ENCODE measurements at regions not wholly inside any gene's neighbourhood (a gene's known extent, or its start where the extent isn't known, plus 50 kb on each side); places are given as distances from the start of the nearest gene placed in this dataset.
"Not testable (repeated sequence)": the region's sequence is repeated elsewhere in the genome, so short reads cannot be mapped to it uniquely, and the experiment has no call there.

DNA sequence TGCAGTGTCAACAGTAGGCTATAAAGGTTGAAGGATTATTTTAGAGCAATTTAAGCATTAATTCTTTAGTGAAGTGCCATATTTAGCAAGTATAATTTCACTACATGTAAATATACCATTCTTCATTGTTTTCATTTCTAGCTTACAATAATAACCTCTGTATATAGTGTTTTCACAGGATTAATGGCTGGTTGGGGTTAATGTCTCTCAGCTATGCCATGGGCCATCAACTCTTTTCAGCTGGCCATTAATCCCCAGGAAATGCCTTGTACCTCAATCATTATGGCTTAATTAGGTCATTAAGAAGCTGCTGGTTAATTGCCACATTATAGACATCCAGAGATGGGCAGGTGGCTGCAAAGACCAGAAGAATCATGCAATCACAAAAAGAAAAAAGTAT is 715.1 kb downstream of the MAT2B start:
- no peak overlapping the region for H3K4me3 ChIP-seq (ENCODE audit: low read length)
- DNase-seq (ENCODE audit: low read depth, low spot score) = no peak

DNA sequence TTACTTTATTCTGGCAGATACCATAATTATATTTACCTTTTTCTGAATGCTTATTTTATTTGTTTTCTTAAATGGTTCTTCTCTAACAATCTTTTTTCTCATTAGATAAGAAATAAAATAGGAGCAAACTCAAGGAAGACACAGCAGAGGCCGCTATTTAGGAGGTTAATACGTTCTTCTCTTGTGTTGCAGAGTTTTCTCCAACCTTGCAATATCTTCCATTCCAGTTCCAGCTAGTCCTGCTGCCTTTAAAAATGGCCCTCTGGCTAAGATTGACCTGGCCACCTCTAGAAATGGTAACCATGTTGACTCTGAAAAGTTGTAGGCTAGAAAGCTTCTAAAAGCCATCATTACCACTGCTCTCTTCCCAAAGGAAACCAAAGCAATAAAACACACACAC is 718.8 kb downstream of the MAT2B start:
- no peaks in the 10 kb centered on the region for H3K36me3 ChIP-seq (ENCODE audit: control insufficient read depth, insufficient read depth, low read length)
- H3K4me1 ChIP-seq (ENCODE audit: control insufficient read depth, insufficient read depth, low read length) = no peaks in the 10 kb centered on the region
- no CpG with 5 or more reads among the region's 2 CpGs for WGBS (ENCODE audit: insufficient coverage, insufficient read length)
- H3K9me3 ChIP-seq (ENCODE audit: control insufficient read depth, insufficient read depth, low read length) = no peaks in the 10 kb centered on the region
- H3K27me3 ChIP-seq (ENCODE audit: control insufficient read depth, insufficient read depth, low read length) = no peaks in the 10 kb centered on the region
- H3K4me3 ChIP-seq (ENCODE audit: low read length) = no peak overlapping the region
- H3K27ac ChIP-seq (ENCODE audit: low read length) = no peak overlapping the region
- DNase-seq (ENCODE audit: low read depth, low spot score) = no peak

More for the DNA sequence above, 715.1 kb downstream of the MAT2B start:
- Histone ChIP-seq H3K36me3 (ENCODE audit: control insufficient read depth, insufficient read depth, low read length) (no peaks in the 10 kb centered on the region), H3K9me3 (ENCODE audit: control insufficient read depth, insufficient read depth, low read length) (no peaks in the 10 kb centered on the region), H3K27me3 (ENCODE audit: control insufficient read depth, insufficient read depth, low read length) (no peaks in the 10 kb centered on the region), H3K4me1 (ENCODE audit: control insufficient read depth, insufficient read depth, low read length) (no peaks in the 10 kb centered on the region), H3K27ac (ENCODE audit: low read length) (no peak overlapping the region)

DNA sequence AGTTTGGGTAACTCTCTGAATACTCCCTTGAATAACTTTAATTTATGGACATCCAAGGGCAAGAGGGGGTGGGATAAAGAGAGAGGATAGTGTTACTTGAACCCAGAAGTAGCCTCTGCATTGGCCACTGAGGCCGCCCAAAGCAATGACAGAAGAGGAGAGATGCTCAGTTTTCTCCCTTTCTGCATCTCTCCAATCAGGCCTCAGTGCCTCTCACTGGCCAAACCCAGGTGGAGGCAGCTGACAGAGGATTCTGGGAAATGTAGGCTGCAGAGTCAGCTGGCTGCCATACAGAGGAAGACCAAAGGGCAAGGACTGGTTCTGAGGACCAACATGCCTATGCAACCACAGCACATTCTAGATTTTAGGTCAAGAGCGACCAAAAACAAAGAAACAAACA is 719.4 kb downstream of the MAT2B start:
- H3K27me3 ChIP-seq (ENCODE audit: control insufficient read depth, insufficient read depth, low read length) = no peaks in the 10 kb centered on the region
- no peaks in the 10 kb centered on the region for H3K36me3 ChIP-seq (ENCODE audit: control insufficient read depth, insufficient read depth, low read length)
- no peaks in the 10 kb centered on the region for H3K9me3 ChIP-seq (ENCODE audit: control insufficient read depth, insufficient read depth, low read length)
- no peaks in the 10 kb centered on the region for H3K4me1 ChIP-seq (ENCODE audit: control insufficient read depth, insufficient read depth, low read length)
- no peak for DNase-seq (ENCODE audit: low read depth, low spot score)
- H3K4me3 ChIP-seq (ENCODE audit: low read length) = no peak overlapping the region
- WGBS (ENCODE audit: insufficient coverage, insufficient read length) = no CpG with 5 or more reads among the region's 2 CpGs
- no peak overlapping the region for H3K27ac ChIP-seq (ENCODE audit: low read length)

DNA sequence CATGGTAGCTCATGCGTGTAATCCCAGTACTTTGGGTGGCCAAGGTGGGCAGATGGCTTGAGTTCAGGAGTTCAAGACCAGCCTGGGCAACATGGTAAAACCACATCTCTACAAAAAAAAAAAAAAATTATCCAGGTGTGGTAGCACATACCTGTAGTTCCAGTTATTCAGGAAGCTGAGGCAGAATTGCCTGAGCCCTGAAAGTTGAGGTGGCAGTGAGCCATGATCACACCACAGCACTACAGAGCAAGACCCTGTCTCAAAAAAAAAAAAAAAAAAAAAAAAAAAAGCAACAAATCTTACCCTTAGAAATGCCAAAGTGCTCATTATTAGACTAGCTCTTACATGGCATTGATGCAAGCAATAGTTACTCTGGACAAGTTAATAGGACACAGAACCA is 724.9 kb downstream of the MAT2B start:
- no CpG with 5 or more reads among the region's 1 CpG for WGBS (ENCODE audit: insufficient coverage, insufficient read length)
- Histone ChIP-seq H3K9me3 (ENCODE audit: control insufficient read depth, insufficient read depth, low read length) (no peaks in the 10 kb centered on the region), H3K36me3 (ENCODE audit: control insufficient read depth, insufficient read depth, low read length) (no peaks in the 10 kb centered on the region), H3K27ac (ENCODE audit: low read length) (no peak overlapping the region), H3K4me1 (ENCODE audit: control insufficient read depth, insufficient read depth, low read length) (no peaks in the 10 kb centered on the region), H3K4me3 (ENCODE audit: low read length) (no peak overlapping the region), H3K27me3 (ENCODE audit: control insufficient read depth, insufficient read depth, low read length) (no peaks in the 10 kb centered on the region)
- DNase-seq (ENCODE audit: low read depth, low spot score) = no peak

DNA sequence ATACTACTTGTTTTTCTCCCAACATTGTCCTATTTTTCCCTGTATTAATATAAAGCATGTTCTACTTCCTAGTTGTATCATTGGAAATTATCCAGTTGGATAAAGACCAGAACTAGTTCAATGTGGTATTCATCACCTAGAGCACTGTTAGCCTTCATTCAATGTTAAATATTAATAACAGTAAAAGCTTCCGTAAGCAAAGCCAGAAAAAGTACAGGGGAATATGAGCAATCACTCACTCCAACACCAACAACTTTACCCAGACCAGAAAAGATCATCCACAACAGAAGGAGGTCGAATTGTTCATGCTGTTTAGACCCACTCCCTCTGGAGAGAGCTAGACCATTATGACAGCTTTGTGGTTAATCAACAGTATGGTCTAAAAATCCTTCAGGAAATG is 728.4 kb downstream of the MAT2B start:
- H3K36me3 ChIP-seq (ENCODE audit: control insufficient read depth, insufficient read depth, low read length) = no peaks in the 10 kb centered on the region
- no peak overlapping the region for H3K27ac ChIP-seq (ENCODE audit: low read length)
- no peaks in the 10 kb centered on the region for H3K4me1 ChIP-seq (ENCODE audit: control insufficient read depth, insufficient read depth, low read length)
- no peak for DNase-seq (ENCODE audit: low read depth, low spot score)
- no CpG with 5 or more reads among the region's 2 CpGs for WGBS (ENCODE audit: insufficient coverage, insufficient read length)
- H3K27me3 ChIP-seq (ENCODE audit: control insufficient read depth, insufficient read depth, low read length) = no peaks in the 10 kb centered on the region
- H3K9me3 ChIP-seq (ENCODE audit: control insufficient read depth, insufficient read depth, low read length) = no peaks in the 10 kb centered on the region
- H3K4me3 ChIP-seq (ENCODE audit: low read length) = no peak overlapping the region

DNA sequence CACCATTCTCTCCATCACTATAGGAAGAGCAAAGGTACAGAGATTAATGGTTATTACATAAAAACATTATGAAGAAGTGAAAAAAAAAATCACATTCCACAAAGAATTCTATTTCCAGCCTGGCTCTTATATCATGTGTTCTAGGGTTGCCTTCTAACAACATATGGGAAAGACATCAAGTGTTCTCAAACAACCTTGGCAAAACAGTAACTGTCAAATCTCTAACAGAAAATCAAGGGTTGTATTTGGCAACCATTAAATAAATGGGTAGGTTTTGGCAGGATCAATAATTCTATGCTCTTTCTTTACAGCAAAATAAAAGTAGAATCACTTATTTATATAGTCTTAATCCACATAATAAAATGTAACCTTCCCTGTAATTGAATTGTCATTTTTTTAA is 728.9 kb downstream of the MAT2B start:
- Histone ChIP-seq H3K27me3 (ENCODE audit: control insufficient read depth, insufficient read depth, low read length) (no peaks in the 10 kb centered on the region), H3K36me3 (ENCODE audit: control insufficient read depth, insufficient read depth, low read length) (no peaks in the 10 kb centered on the region), H3K9me3 (ENCODE audit: control insufficient read depth, insufficient read depth, low read length) (no peaks in the 10 kb centered on the region), H3K4me1 (ENCODE audit: control insufficient read depth, insufficient read depth, low read length) (no peaks in the 10 kb centered on the region), H3K27ac (ENCODE audit: low read length) (no peak overlapping the region), H3K4me3 (ENCODE audit: low read length) (no peak overlapping the region)
- DNase-seq (ENCODE audit: low read depth, low spot score) = no peak

DNA sequence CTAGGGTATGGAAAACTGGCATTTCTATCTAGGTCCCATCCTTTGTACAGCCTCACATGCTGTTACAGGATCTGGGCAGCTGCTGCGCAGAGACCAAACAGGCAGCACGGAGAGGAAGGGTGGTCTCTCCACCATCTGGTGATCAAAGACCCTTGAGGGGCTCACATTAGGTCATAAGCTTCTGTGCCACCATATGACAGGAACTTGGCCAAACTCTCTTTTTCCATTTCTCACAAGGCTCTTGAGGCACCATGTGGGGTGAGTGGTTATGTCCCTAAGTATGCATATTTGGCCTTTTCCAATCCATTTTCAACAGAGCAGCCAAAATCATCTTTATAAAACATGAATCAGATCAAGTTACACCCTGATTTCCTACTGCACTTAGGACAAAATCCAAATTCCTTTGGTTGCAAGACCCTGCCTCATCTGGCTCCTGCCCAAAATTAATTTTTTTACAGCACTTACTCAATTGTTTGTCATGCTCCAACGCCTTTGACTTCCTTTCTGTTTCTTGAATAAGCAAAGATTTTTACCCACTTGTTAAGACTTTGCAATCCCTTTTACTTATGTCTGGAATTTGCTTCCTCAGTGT is 730.0 kb downstream of the MAT2B start:
- Histone ChIP-seq H3K9me3 (ENCODE audit: control insufficient read depth, insufficient read depth, low read length) (no peaks in the 10 kb centered on the region), H3K4me1 (ENCODE audit: control insufficient read depth, insufficient read depth, low read length) (no peaks in the 10 kb centered on the region), H3K27ac (ENCODE audit: low read length) (no peak overlapping the region), H3K27me3 (ENCODE audit: control insufficient read depth, insufficient read depth, low read length) (no peaks in the 10 kb centered on the region), H3K4me3 (ENCODE audit: low read length) (no peak overlapping the region), H3K36me3 (ENCODE audit: control insufficient read depth, insufficient read depth, low read length) (no peaks in the 10 kb centered on the region)
- no CpG with 5 or more reads among the region's 3 CpGs for WGBS (ENCODE audit: insufficient coverage, insufficient read length)
- DNase-seq (ENCODE audit: low read depth, low spot score) = no peak

DNA sequence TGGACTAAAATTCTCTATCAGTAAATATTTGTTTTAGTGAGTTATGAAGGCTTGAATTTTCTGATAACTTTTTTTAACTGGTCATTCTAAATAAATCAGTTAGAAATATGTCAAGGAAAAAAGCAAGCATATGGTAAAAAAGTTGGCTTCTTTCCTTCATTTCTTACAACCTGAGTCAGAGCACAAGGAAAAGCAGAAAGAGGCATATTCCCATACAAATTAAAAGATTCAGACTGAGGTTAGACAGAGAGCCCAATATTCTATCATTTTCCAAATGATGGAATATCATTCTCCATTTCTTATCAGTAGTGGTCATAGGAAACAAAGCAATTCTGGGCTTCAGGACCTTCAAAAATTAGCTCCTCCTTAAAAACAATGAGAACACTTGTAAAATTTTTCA is 732.1 kb downstream of the MAT2B start:
- Histone ChIP-seq H3K9me3 (ENCODE audit: control insufficient read depth, insufficient read depth, low read length) (no peaks in the 10 kb centered on the region), H3K4me3 (ENCODE audit: low read length) (no peak overlapping the region), H3K36me3 (ENCODE audit: control insufficient read depth, insufficient read depth, low read length) (no peaks in the 10 kb centered on the region), H3K27ac (ENCODE audit: low read length) (no peak overlapping the region), H3K27me3 (ENCODE audit: control insufficient read depth, insufficient read depth, low read length) (no peaks in the 10 kb centered on the region), H3K4me1 (ENCODE audit: control insufficient read depth, insufficient read depth, low read length) (no peaks in the 10 kb centered on the region)
- DNase-seq (ENCODE audit: low read depth, low spot score) = no peak

DNA sequence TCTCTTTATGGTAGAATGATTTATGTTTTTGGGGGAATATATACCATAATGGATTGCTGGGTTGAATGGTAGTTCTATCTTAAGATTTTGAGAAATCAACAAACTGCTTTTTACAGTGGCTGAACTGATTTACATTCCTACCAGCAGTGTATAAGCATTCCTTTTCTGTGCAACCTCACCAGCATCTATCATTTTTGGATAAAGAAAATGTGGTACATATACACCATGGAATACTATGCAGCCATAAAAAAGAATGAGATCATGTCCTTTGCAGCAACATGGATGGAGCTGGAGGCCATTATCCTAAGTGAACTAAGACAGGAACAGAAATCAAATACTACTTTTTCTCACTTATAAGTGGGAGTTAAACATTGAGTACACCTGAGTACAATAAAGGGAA is 746.4 kb downstream of the MAT2B start:
- not testable (repeated sequence) for DNase-seq (ENCODE audit: low read depth, low spot score); H3K27ac ChIP-seq (ENCODE audit: low read length); H3K27me3 ChIP-seq (ENCODE audit: control insufficient read depth, insufficient read depth, low read length); H3K4me3 ChIP-seq (ENCODE audit: low read length); H3K9me3 ChIP-seq (ENCODE audit: control insufficient read depth, insufficient read depth, low read length); H3K4me1 ChIP-seq (ENCODE audit: control insufficient read depth, insufficient read depth, low read length); H3K36me3 ChIP-seq (ENCODE audit: control insufficient read depth, insufficient read depth, low read length)

DNA sequence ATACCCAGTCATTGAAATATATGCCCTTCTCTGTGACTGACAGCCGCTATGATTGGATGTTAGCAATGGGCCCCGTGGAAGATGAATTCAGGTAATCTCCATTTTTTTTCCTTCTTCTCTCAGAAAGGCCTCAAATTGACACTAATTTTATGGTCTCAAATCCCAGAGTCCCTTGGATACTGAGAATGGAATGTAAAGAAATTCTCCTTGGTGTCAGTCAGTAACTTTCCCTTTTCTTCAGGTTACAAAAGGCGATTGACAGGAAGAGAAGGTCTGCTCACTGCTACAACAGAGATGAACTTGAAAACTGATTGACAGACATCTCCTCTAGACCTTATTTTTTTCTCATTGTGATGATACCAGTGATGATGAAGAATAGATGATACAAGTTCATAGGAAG is 748.3 kb downstream of the MAT2B start:
- Histone ChIP-seq H3K27ac (ENCODE audit: low read length) (no peak overlapping the region), H3K4me1 (ENCODE audit: control insufficient read depth, insufficient read depth, low read length) (no peaks in the 10 kb centered on the region), H3K27me3 (ENCODE audit: control insufficient read depth, insufficient read depth, low read length) (no peaks in the 10 kb centered on the region), H3K36me3 (ENCODE audit: control insufficient read depth, insufficient read depth, low read length) (no peaks in the 10 kb centered on the region), H3K9me3 (ENCODE audit: control insufficient read depth, insufficient read depth, low read length) (no peaks in the 10 kb centered on the region), H3K4me3 (ENCODE audit: low read length) (no peak overlapping the region)
- DNase-seq (ENCODE audit: low read depth, low spot score) = no peak
- WGBS (ENCODE audit: insufficient coverage, insufficient read length) = no CpG with 5 or more reads among the region's 3 CpGs

DNA sequence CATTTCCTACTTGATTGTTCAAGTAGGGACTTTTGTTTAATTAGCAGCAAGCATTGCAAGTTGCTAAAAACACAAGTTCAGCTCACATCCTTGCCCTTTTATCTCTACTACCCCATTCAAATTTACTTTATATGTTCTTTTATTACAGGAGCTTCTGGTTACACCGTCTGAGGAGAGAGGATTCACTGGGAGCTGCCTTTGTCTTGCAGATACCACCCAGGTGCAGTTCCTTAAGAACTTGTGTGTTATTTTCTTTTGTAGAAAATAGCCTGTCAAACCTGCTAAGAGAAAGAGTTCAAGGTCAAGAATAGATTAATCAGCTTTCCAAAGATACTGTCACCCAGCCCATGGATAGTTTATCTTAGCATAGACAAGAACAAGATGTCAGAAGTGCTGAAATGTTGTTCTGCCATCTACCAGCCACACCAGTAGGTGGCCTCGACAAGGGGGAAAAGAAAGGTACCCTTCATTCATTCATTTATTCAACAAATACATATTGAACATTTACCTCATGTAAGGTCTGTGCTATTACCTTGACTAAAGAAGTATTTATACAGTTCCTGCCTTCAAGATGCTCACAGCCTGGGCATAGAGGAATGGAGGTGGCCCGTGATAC is 750.3 kb downstream of the MAT2B start:
- Histone ChIP-seq H3K27ac (ENCODE audit: low read length) (no peak overlapping the region), H3K9me3 (ENCODE audit: control insufficient read depth, insufficient read depth, low read length) (no peaks in the 10 kb centered on the region), H3K4me3 (ENCODE audit: low read length) (no peak overlapping the region), H3K36me3 (ENCODE audit: control insufficient read depth, insufficient read depth, low read length) (no peaks in the 10 kb centered on the region), H3K4me1 (ENCODE audit: control insufficient read depth, insufficient read depth, low read length) (no peaks in the 10 kb centered on the region), H3K27me3 (ENCODE audit: control insufficient read depth, insufficient read depth, low read length) (no peaks in the 10 kb centered on the region)
- no CpG with 5 or more reads among the region's 3 CpGs for WGBS (ENCODE audit: insufficient coverage, insufficient read length)
- DNase-seq (ENCODE audit: low read depth, low spot score) = no peak
